HL-60 (cell line): ENCODE measurements at regions not wholly inside any gene's neighbourhood (a gene's known extent, or its start where the extent isn't known, plus 50 kb on each side); places are given as distances from the start of the nearest gene placed in this dataset.

ENCODE experiments used
- POLR2AphosphoS5 ChIP-seq: IDR thresholded peaks from 2 replicates; pipeline ENCODE4 v1.6.1; 2012; ENCODE audit warnings: low read depth
- TF ChIP-seq, protein P1 (sequence below): IDR thresholded peaks from one replicate; pipeline ENCODE4 v1.5.1; 2011; ENCODE audit warnings: low read length, control low read depth, inconsistent platforms; ENCODE audit not compliant: insufficient read depth
- TF ChIP-seq, protein P2 (sequence below): IDR thresholded peaks from 2 replicates; pipeline ENCODE4 v1.6.1; 2012; ENCODE audit warnings: low read depth; ENCODE audit not compliant: insufficient replicate concordance

DNA sequence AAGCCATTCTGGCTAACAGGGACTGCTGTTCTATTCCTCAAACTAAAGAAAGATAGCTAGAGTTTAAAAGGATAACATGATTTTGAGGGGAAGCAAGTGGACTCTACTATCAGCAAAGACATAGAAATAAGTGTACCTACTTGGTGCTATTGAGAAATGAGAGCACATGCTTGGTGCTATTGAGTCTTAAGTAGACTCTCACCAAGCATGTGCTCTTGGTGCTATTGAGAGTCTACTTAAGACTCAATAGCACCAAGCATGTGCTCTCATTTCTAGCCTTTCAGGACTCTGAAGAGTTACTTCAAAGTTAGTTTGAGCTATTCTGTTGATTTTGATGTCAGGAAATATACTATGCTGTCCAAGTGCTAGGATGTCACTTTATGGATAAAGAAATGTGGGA is 733.0 kb upstream of the ZWINT start:
- TF ChIP-seq, protein P1, sequence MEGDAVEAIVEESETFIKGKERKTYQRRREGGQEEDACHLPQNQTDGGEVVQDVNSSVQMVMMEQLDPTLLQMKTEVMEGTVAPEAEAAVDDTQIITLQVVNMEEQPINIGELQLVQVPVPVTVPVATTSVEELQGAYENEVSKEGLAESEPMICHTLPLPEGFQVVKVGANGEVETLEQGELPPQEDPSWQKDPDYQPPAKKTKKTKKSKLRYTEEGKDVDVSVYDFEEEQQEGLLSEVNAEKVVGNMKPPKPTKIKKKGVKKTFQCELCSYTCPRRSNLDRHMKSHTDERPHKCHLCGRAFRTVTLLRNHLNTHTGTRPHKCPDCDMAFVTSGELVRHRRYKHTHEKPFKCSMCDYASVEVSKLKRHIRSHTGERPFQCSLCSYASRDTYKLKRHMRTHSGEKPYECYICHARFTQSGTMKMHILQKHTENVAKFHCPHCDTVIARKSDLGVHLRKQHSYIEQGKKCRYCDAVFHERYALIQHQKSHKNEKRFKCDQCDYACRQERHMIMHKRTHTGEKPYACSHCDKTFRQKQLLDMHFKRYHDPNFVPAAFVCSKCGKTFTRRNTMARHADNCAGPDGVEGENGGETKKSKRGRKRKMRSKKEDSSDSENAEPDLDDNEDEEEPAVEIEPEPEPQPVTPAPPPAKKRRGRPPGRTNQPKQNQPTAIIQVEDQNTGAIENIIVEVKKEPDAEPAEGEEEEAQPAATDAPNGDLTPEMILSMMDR: no peak
- TF ChIP-seq, protein P2, sequence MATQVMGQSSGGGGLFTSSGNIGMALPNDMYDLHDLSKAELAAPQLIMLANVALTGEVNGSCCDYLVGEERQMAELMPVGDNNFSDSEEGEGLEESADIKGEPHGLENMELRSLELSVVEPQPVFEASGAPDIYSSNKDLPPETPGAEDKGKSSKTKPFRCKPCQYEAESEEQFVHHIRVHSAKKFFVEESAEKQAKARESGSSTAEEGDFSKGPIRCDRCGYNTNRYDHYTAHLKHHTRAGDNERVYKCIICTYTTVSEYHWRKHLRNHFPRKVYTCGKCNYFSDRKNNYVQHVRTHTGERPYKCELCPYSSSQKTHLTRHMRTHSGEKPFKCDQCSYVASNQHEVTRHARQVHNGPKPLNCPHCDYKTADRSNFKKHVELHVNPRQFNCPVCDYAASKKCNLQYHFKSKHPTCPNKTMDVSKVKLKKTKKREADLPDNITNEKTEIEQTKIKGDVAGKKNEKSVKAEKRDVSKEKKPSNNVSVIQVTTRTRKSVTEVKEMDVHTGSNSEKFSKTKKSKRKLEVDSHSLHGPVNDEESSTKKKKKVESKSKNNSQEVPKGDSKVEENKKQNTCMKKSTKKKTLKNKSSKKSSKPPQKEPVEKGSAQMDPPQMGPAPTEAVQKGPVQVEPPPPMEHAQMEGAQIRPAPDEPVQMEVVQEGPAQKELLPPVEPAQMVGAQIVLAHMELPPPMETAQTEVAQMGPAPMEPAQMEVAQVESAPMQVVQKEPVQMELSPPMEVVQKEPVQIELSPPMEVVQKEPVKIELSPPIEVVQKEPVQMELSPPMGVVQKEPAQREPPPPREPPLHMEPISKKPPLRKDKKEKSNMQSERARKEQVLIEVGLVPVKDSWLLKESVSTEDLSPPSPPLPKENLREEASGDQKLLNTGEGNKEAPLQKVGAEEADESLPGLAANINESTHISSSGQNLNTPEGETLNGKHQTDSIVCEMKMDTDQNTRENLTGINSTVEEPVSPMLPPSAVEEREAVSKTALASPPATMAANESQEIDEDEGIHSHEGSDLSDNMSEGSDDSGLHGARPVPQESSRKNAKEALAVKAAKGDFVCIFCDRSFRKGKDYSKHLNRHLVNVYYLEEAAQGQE: no peak
- no peak for TF ChIP-seq POLR2AphosphoS5
